ENCODE measurements at regions not wholly inside any gene's neighbourhood (a gene's known extent, or its start where the extent isn't known, plus 50 kb on each side); places are given as distances from the start of the nearest gene placed in this dataset.
A peak's percentile ranks its signal among the peaks of the same experiment; 100 is the strongest.
"Not testable (repeated sequence)": the region's sequence is repeated elsewhere in the genome, so short reads cannot be mapped to it uniquely, and the experiment has no call there.

- peak; percentile 18 for DNase-seq
Observed at GRCh38 chr10:78443900-78444571, 410.4 kb downstream of the RPS24 start.

- DNase-seq: not testable (repeated sequence)
Observed at GRCh38 chr10:78444741-78445140, 411.1 kb downstream of the RPS24 start.

DNA sequence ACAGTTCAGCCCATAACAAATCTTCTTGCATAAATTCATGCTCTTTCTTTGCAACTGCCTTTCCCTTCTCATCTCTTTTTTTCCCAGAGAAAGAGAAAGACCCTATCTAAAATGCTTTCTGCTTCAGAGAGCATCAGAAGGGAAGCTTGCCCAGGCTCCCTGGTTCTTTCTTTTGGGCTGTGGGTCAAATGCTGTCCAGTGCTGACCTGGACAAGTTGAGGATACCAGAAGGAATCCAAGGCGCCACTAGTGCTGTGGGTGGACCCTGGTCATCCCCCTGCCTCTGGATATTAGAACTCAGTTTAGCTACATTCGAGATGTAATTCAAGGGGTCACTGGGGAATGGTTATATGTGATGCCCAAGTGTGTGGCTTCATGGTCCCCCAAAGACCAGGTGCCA, 411.6 kb downstream of the RPS24 start:
- DNase-seq: no peak

DNA sequence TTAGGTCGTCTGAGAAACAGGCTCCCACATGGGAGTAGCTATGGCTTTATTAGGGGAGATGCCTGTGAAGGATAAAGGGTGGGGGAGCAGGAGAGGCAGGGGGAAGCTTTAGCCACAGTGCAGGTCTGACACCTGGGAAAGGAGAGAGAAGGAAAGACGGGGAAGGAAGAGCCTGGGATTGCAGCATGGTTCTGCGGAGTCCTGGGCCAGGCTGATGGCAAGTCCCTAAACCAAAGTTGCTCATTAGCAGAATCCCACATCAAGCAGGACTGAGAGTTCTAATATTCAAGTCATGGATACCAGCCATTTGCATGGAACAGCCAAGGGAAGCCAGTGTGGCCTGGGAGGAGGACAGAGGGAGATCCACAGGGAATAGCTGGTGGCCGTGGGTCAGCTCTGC, 414.8 kb downstream of the RPS24 start:
- no peak for DNase-seq

- no peak for DNase-seq
Observed at GRCh38 chr10:78448994-78449418, 415.3 kb downstream of the RPS24 start.

DNA sequence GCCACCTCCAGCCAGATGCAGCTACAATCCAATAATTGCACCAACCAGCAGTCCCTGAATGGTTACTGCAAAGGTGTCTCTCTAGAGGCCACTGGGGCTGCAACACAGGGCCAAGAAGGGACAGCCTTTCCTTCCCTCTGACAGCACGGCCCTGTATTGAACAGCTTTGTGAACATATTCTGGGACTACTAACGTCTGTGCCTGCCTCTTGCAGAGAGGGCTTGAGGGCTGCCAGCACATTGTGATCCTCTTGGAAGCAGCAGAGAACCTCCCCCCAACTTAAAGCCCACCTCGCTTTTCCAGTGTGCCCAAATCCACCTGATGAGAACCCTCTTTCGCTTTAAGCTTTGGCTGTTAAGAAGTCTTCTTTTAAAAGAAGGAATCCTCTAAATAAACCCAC, 415.9 kb downstream of the RPS24 start:
- DNase-seq: no peak

GRCh38 chr10:78450239-78450638, 416.6 kb downstream of the RPS24 start:
- no peak for DNase-seq

DNA sequence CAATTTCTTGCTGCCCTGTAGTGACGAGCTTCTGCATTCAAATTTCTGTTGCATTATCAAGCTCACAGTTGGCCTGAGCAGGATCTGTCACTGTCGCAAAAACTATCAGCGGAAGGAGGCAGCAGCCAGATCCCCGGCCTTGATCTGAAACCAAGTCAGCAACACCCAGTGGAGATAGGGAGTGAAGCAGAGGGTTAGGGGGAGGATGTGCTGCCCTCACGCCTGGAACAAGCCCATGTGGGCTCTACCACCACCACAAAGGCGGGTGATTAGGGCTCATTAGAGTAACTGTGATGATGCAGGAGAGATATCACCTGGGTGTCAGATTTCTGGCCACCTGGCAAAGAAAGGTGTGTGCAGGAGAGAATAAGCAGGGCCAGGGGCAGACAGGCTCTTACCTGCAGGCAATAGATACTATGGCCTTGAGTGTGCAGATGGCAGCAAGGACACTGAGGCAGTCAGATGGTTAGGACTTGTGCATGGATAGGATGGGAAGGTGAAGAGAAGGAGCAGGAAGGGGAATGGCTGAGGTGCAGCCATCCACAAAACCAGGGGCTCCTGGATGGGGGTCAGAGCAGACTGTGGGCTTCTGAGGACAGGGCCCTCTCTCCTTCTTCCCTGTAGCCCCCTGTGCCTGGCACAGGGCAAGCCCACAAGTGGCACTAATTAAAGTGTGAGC, 417.3 kb downstream of the RPS24 start:
- no peak for DNase-seq

DNA sequence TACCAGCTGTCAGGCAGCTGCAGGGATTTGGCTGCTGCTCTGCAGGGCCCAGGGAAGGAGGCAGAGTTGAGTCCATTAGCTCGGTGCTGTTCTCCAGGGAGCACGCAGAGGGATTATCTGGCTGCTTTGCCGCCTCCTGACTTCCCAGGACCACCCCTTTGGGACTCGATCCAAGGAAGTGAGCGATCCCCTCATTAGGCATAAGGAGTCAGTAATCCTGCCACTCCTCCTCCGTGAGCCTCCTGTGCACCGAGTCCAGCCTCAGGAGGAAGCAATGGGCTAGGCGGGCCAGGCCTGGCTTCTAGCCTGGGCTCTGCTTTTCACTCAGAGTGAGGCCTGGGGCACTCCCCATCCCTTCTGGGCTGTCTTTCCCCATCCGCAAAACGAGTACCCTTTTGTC, 417.9 kb downstream of the RPS24 start:
- peak; percentile 69 for DNase-seq

DNA sequence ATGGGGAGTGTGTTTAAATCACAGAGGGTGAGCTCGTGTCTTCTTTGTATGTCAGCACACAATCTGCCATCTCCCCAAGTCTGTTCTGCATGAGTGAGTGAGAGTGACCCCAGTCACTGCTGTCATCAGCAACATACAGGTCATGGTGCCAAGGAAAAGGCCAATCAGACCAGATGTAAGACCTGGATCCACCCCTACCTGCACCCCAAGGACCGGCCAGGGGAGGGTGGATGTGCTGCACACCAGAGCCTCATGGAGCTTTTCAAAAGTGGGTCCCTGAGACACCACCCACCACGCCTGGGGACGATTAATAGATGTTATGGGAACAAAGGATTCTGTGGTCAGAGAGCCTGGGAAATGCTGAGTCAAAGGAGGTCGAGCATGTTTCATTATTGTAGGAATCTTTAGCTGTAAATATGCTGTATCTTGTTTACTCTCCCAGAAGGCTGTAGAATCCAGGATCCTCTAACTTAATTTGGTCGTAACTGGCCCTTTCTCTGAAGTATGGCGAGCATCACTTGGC, 420.5 kb downstream of the RPS24 start:
- DNase-seq: peak; percentile 33

DNA sequence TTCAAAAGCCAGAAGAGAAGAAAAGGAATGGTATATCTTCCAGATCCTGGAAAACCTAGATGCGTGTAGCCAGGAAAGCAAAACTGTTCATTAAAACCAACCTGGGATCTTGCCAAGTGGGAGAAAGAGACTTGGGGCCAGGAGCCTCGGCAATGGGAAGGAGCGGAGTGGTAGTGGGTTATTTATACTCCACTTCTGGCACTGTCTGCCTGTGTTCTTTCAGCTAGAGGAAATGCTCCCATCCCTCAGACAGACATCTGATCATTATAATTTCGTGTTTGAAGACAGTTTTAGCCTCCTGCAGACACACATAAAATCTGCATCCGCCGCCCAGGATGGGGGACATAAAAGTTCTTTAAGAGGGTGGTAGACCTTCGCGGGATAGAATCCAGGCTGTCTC, 421.6 kb downstream of the RPS24 start:
- no peak for DNase-seq

- no peak for DNase-seq
Observed at GRCh38 chr10:78455811-78456210, 422.1 kb downstream of the RPS24 start.

- DNase-seq: no peak
Observed at GRCh38 chr10:78456649-78457400, 423.2 kb downstream of the RPS24 start.

- peak; percentile 95 for DNase-seq
Observed at GRCh38 chr10:78457804-78458482, 424.3 kb downstream of the RPS24 start.

DNA sequence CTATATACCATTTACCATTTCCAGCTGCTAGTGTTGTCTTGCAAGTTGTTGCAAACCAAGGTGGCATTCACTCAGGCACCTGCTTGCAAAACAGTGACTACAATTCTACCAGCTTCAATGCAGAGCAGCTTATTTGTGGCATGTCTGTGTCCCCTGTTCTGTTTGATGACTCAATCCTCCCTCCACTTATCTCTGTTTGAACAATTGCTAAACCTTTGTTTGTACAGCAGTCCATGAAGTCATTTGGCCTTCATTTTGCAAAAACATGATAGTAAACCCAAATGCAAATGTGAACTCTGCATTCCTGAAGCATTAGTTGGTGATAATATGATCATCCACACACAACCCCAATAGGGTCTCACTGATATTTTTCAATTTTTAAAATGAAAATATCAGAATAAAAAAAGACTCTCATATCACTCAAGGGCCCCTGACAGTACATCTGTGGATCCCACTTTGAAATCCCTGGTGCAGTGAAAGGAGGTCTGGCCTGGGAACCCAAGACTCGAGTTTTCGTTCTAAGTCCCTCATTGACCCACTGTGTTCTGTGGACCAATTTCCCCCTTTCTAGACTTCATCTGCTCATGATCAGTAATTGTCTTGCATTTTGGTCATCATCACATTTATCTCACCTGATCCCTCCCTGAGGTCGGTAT, 425.4 kb downstream of the RPS24 start:
- DNase-seq: peak; percentile 75

DNA sequence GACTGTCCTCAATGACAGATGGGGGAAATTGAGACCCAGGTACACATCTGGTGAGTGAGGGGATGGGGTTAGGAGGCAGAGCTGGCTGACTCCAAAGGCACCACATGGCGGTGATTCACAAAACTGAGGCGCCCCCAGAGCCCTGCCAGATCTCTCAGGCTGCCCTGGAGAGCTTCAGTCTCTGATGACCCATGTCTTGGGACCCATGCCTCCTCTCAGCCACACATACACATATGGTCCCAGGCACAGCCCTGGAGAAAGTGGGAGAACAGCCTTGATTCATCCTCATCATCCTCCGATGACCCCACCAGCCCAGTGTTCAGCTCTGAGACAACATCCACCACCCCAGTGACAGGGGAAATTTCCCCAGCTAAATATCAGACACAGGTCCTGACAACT, 426.0 kb downstream of the RPS24 start:
- no peak for DNase-seq

DNA sequence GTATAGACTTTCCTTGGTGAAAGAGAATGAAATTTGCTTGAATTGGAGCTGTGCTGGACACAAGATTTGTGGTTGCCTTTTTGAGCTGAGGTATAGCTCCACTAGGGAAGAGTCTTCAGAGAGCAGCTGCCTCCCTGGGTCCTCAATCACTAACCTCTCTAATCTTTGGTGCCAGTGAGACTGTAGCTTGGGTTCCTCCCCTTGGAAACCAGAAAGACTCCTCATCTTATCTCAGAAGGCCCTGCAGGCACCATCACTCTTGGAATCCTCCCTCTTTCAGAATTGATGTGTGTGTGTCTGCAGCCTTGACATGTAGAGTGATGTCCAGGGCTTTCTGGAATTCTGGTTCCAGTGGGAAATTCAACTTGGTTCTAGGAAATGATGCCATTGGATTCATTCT, 426.5 kb downstream of the RPS24 start:
- DNase-seq: no peak

DNA sequence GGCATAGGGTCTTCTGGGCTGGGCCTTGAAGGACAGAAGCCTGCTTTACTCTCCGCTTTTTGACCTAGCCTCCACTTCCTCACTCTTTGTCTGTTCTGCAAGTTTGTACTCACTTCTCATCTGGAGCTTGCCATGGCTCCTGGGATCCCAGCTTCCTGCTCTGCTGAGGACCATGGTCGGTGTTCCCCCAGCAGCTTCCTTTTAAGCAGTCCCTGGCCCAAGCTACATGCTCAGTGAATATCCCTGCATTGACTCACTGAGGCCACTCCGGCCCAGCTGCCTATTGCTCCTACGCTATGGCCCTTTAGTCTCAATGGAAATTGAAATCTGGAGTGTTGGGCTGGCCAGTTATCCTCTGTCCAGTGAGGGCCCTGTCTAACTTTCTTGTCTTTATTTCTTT, 427.7 kb downstream of the RPS24 start:
- no peak for DNase-seq

GRCh38 chr10:78462176-78462575, 428.5 kb downstream of the RPS24 start:
- no peak for DNase-seq

DNA sequence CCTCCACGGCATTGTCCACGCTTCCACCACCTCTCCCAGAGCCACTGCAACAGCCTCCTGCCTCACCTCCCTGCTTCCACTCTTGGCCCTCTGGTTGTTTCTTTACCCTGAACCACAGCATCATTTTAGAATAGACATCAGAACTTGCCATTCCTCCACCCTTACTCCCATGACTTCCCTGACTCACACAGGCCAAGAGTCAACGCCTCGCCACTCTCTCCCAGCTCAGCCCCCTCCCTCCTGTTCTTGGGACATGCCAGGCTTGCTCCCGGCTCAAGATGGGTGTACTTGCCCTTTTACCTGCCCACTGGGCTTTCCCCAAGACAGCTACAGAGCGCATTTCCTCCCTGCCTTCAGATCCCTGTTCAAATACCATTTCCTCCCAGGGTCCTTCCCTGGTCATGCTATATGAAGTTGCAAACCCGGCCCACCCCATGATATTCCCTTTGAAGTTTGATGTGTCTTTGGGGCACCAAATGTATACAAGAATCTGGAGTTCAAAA, 429.1 kb downstream of the RPS24 start:
- no peak for DNase-seq

GRCh38 chr10:78464118-78464855, 430.6 kb downstream of the RPS24 start:
- no peak for DNase-seq

- DNase-seq: no peak
Observed at GRCh38 chr10:78464856-78465267, 431.2 kb downstream of the RPS24 start.
